Adipocyte (in vitro differentiated cells): ENCODE measurements at regions not wholly inside any gene's neighbourhood (a gene's known extent, or its start where the extent isn't known, plus 50 kb on each side); places are given as distances from the start of the nearest gene placed in this dataset.

Experiments
- DNase-seq: peaks from one replicate; pipeline ENCODE4 v3.0.0-alpha.2; 2015; ENCODE audit warnings: low read depth
- H3K27me3 ChIP-seq: replicated peaks from 2 replicates; pipeline ENCODE4 v1.7.0; 2013; ENCODE audit warnings: mild to moderate bottlenecking, low read length, moderate library complexity; ENCODE audit not compliant: control insufficient read depth, insufficient read depth
- H3K36me3 ChIP-seq: 2 replicates; pipeline ENCODE4 v1.7.0; 2013; ENCODE audit warnings: low read length, mild to moderate bottlenecking, moderate library complexity; ENCODE audit not compliant: control insufficient read depth, insufficient read depth, severe bottlenecking
- H3K4me1 ChIP-seq: 2 replicates; pipeline ENCODE4 v1.7.0; 2013; ENCODE audit warnings: mild to moderate bottlenecking, low read length, moderate library complexity; ENCODE audit not compliant: control insufficient read depth, insufficient read depth
- H3K4me3 ChIP-seq: 2 replicates; pipeline ENCODE4 v1.7.0; 2013; ENCODE audit warnings: mild to moderate bottlenecking, low read length, moderate library complexity
- H3K9ac ChIP-seq: 2 replicates; pipeline ENCODE4 v1.7.0; 2013; ENCODE audit warnings: mild to moderate bottlenecking, low read length, moderate library complexity
- H3K9me3 ChIP-seq: 2 replicates; pipeline ENCODE4 v1.7.0; 2013; ENCODE audit warnings: mild to moderate bottlenecking, low read length, moderate library complexity; ENCODE audit not compliant: control insufficient read depth

- Histone ChIP-seq H3K4me3 (no peak overlapping the region), H3K36me3 (no peaks in the 10 kb centered on the region), H3K4me1 (peaks cover 20% of the 10 kb centered on the region), H3K9me3 (no peaks in the 10 kb centered on the region), H3K9ac (no peak overlapping the region), H3K27me3 (no peaks in the 10 kb centered on the region)
- no peak for DNase-seq
Measured at GRCh38 chr13:44172281-44172810, 201.3 kb upstream of the SERP2 start.

- DNase-seq = peak; percentile 54
- Histone ChIP-seq H3K36me3 (no peaks in the 10 kb centered on the region), H3K4me1 (peaks cover 20% of the 10 kb centered on the region), H3K4me3 (no peak overlapping the region), H3K9me3 (no peaks in the 10 kb centered on the region), H3K9ac (peak overlapping the region; percentile 5), H3K27me3 (no peaks in the 10 kb centered on the region)
Measured at GRCh38 chr13:44174769-44175425, 198.7 kb upstream of the SERP2 start.

GRCh38 chr13:44176173-44176572, 197.5 kb upstream of the SERP2 start:
- Histone ChIP-seq H3K9me3 (no peaks in the 10 kb centered on the region), H3K4me1 (peaks cover 20% of the 10 kb centered on the region), H3K4me3 (no peak overlapping the region), H3K36me3 (no peaks in the 10 kb centered on the region), H3K27me3 (no peaks in the 10 kb centered on the region), H3K9ac (no peak overlapping the region)
- DNase-seq = no peak

- Histone ChIP-seq H3K4me3 (no peak overlapping the region), H3K9me3 (no peaks in the 10 kb centered on the region), H3K4me1 (no peaks in the 10 kb centered on the region), H3K9ac (no peak overlapping the region), H3K36me3 (no peaks in the 10 kb centered on the region), H3K27me3 (no peaks in the 10 kb centered on the region)
- DNase-seq = no peak
Measured at GRCh38 chr13:44180876-44181536, 192.6 kb upstream of the SERP2 start.

- Histone ChIP-seq H3K9me3 (no peaks in the 10 kb centered on the region), H3K27me3 (no peaks in the 10 kb centered on the region), H3K9ac (no peak overlapping the region), H3K4me3 (no peak overlapping the region), H3K4me1 (no peaks in the 10 kb centered on the region), H3K36me3 (no peaks in the 10 kb centered on the region)
- DNase-seq = no peak
Measured at GRCh38 chr13:44181931-44182330, 191.7 kb upstream of the SERP2 start.

- no peak for DNase-seq
- H3K36me3 ChIP-seq = no peaks in the 10 kb centered on the region
- H3K9ac ChIP-seq = no peak overlapping the region
- no peak overlapping the region for H3K4me3 ChIP-seq
- no peaks in the 10 kb centered on the region for H3K27me3 ChIP-seq
- H3K4me1 ChIP-seq = no peaks in the 10 kb centered on the region
- no peaks in the 10 kb centered on the region for H3K9me3 ChIP-seq
Measured at GRCh38 chr13:44184740-44185139, 188.9 kb upstream of the SERP2 start.

GRCh38 chr13:44188257-44188656, 185.4 kb upstream of the SERP2 start:
- Histone ChIP-seq H3K4me3 (no peak overlapping the region), H3K9ac (no peak overlapping the region), H3K9me3 (no peaks in the 10 kb centered on the region), H3K4me1 (peaks cover 9% of the 10 kb centered on the region), H3K36me3 (no peaks in the 10 kb centered on the region), H3K27me3 (no peaks in the 10 kb centered on the region)
- DNase-seq = peak; percentile 13

- Histone ChIP-seq H3K36me3 (no peaks in the 10 kb centered on the region), H3K27me3 (no peaks in the 10 kb centered on the region), H3K4me3 (no peak overlapping the region), H3K9me3 (no peaks in the 10 kb centered on the region), H3K9ac (no peak overlapping the region), H3K4me1 (peaks cover 9% of the 10 kb centered on the region)
- no peak for DNase-seq
Measured at GRCh38 chr13:44189085-44189484, 184.5 kb upstream of the SERP2 start.

- H3K9ac ChIP-seq = peak overlapping the region; percentile 75
- H3K4me3 ChIP-seq = peak overlapping the region; percentile 78
Measured at GRCh38 chr13:44191103-44191502, 182.5 kb upstream of the SERP2 start.

GRCh38 chr13:44191504-44192171, 182.0 kb upstream of the SERP2 start:
- H3K27me3 ChIP-seq = no peaks in the 10 kb centered on the region
- DNase-seq = peak; percentile 92
- H3K4me3 ChIP-seq = peak overlapping the region; percentile 78

More at GRCh38 chr13:44191103-44191502, 182.5 kb upstream of the SERP2 start:
- Histone ChIP-seq H3K9me3 (no peaks in the 10 kb centered on the region), H3K4me1 (peaks cover 9% of the 10 kb centered on the region), H3K27me3 (no peaks in the 10 kb centered on the region), H3K36me3 (no peaks in the 10 kb centered on the region)
- DNase-seq = no peak

GRCh38 chr13:44193731-44194130, 179.9 kb upstream of the SERP2 start:
- no peak overlapping the region for H3K4me3 ChIP-seq
- DNase-seq = no peak
- no peaks in the 10 kb centered on the region for H3K27me3 ChIP-seq
- H3K9me3 ChIP-seq = no peaks in the 10 kb centered on the region
- no peak overlapping the region for H3K9ac ChIP-seq
- peaks cover 9% of the 10 kb centered on the region for H3K4me1 ChIP-seq
- no peaks in the 10 kb centered on the region for H3K36me3 ChIP-seq

More at GRCh38 chr13:44191504-44192171, 182.0 kb upstream of the SERP2 start:
- Histone ChIP-seq H3K9ac (peak overlapping the region; percentile 75), H3K9me3 (no peaks in the 10 kb centered on the region), H3K4me1 (peaks cover 9% of the 10 kb centered on the region), H3K36me3 (no peaks in the 10 kb centered on the region)
